GM12878 (cell line): ENCODE measurements at regions not wholly inside any gene's neighbourhood (a gene's known extent, or its start where the extent isn't known, plus 50 kb on each side); places are given as distances from the start of the nearest gene placed in this dataset.

ENCODE experiments used
- ATAC-seq: fragments of 200-7000 bp; cut with Tn5 transposase; 3 replicates; pipeline ENCODE4 v1.9.1; 2020; ENCODE audit warnings: mild to moderate bottlenecking, moderate library complexity
- BruUV-seq: library from RNA; stranded (reverse); fragments of 400-500 nt; replicated peaks from 2 replicates; lab custom pipeline; 2021; lab: Mats Ljungman, UMichigan
- CTCF ChIA-PET: fragments of 300-600 bp; sonication (Branson Sonifier 250); formaldehyde crosslinking; extraction: SDS; loops from one replicate; lab custom pipeline; 2021; ENCODE audit warnings: inconsistent platforms; lab: Yijun Ruan, JAX
- POLR2A ChIA-PET: fragments of 350-600 bp; formaldehyde crosslinking; extraction: SDS; loops from one replicate; lab custom pipeline; 2021; ENCODE audit warnings: inconsistent platforms; lab: Charles Lee
- RAD21 ChIA-PET: fragments of 300-600 bp; sonication (Branson Sonifier 250); formaldehyde crosslinking; loops from one replicate; lab custom pipeline; 2023; ENCODE audit warnings: antibody characterized with exemption; ENCODE audit not compliant: unreplicated experiment; lab: Charles Lee
- SMC1A ChIA-PET: fragments of 300-600 bp; sonication (Branson Sonifier 250); formaldehyde crosslinking; loops from one replicate; lab custom pipeline; 2023; ENCODE audit not compliant: unreplicated experiment, uncharacterized antibody; lab: Charles Lee
- DNase-seq: peaks from one replicate; pipeline ENCODE4 v3.0.0-alpha.2; 2011; ENCODE audit warnings: low read depth, low spot score
- FAIRE-seq: peaks from 3 replicates; lab custom pipeline; 2011; peaks lifted over from hg19 to GRCh38; lab: Jason Lieb, UNC
- H2AFZ ChIP-seq: 2 replicates; pipeline ENCODE4 v1.6.0; 2011; ENCODE audit warnings: low read depth, low read length, control low read depth; ENCODE audit not compliant: control insufficient read depth
- H3K27ac ChIP-seq: 2 replicates; pipeline ENCODE4 v1.5.1; 2011; ENCODE audit warnings: control low read depth; ENCODE audit not compliant: control insufficient read depth, insufficient read depth
- H3K27me3 ChIP-seq, 2 experiments: replicated peaks in 1 of 2; 2 replicates each; pipeline versions ENCODE4 v1.6.0 to v1.6.1; 2011; ENCODE audit warnings: low read length in 1 of 2; ENCODE audit not compliant: control insufficient read depth in 2 of 2, insufficient read depth in 2 of 2
- H3K36me3 ChIP-seq, 2 experiments: 2 replicates each; pipeline ENCODE4 v1.5.1; 2011; ENCODE audit warnings: low read length in 1 of 2; ENCODE audit not compliant: control insufficient read depth in 2 of 2, insufficient read depth in 2 of 2
- H3K4me1 ChIP-seq: 2 replicates; pipeline ENCODE4 v1.6.1; 2011; ENCODE audit warnings: mild to moderate bottlenecking, low read length, moderate library complexity, mixed read lengths; ENCODE audit not compliant: control insufficient read depth, insufficient read depth
- H3K4me2 ChIP-seq: 2 replicates; pipeline ENCODE4 v1.6.0; 2011; ENCODE audit warnings: control low read depth; ENCODE audit not compliant: control insufficient read depth, insufficient read depth
- H3K4me3 ChIP-seq: fragments of 200-600 bp; sonication (generic); 2 replicates; pipeline ENCODE4 v1.5.1; 2016
- H3K79me2 ChIP-seq: 2 replicates; pipeline ENCODE4 v1.6.0; 2011; ENCODE audit warnings: low read length; ENCODE audit not compliant: control insufficient read depth, insufficient read depth
- H3K9ac ChIP-seq: 2 replicates; pipeline ENCODE4 v1.8.0; 2011; ENCODE audit warnings: low read length, control low read depth, mixed read lengths; ENCODE audit not compliant: control insufficient read depth, insufficient read depth
- H3K9me3 ChIP-seq: replicated peaks from 3 replicates; pipeline ENCODE4 v1.5.1; 2011; ENCODE audit warnings: mild to moderate bottlenecking, low read length; ENCODE audit not compliant: control insufficient read depth, insufficient read depth
- H4K20me1 ChIP-seq: 2 replicates; pipeline ENCODE4 v1.6.0; 2011; ENCODE audit not compliant: control insufficient read depth, insufficient read depth
- BCL3 ChIP-seq: IDR thresholded peaks from 2 replicates; pipeline ENCODE4 v1.6.1; 2011; ENCODE audit warnings: borderline replicate concordance, low read depth, mild to moderate bottlenecking, moderate library complexity, low read length; ENCODE audit not compliant: insufficient read depth, poor library complexity, severe bottlenecking
- BCLAF1 ChIP-seq: fragments of 450-650 bp; IDR thresholded peaks from 2 replicates; pipeline ENCODE4 v1.6.1; 2017; ENCODE audit warnings: antibody characterized with exemption, mild to moderate bottlenecking, moderate library complexity
- BHLHE40 ChIP-seq, 2 experiments: fragments of 450-650 bp in 1 of 2; IDR thresholded peaks; 2 replicates each; pipeline ENCODE4 v1.6.1; 2011 to 2017; ENCODE audit warnings: low read depth in 2 of 2, borderline replicate concordance in 1 of 2, improper control_type of control experiment in 1 of 2, low read length in 1 of 2, mild to moderate bottlenecking in 1 of 2
- EP300 ChIP-seq, 2 experiments: fragments of 150-350 bp in 1 of 2; IDR thresholded peaks; 2 replicates each; pipeline ENCODE4 v1.6.1; 2011 to 2012; ENCODE audit warnings: low read depth in 2 of 2, low read length in 2 of 2, borderline replicate concordance in 1 of 2, improper control_type of control experiment in 1 of 2, inconsistent platforms in 1 of 2; ENCODE audit not compliant: control insufficient read depth in 1 of 2
- FOXM1 ChIP-seq: IDR thresholded peaks from 2 replicates; pipeline ENCODE4 v1.6.1; 2012; ENCODE audit warnings: low read depth, mild to moderate bottlenecking, inconsistent platforms, low read length, moderate library complexity
- IKZF2 ChIP-seq, 2 experiments: fragments of 450-650 bp; IDR thresholded peaks; 2 replicates each; pipeline ENCODE4 v1.6.1; 2017; ENCODE audit warnings: mild to moderate bottlenecking in 2 of 2, moderate library complexity in 2 of 2
- JUND ChIP-seq: IDR thresholded peaks from 2 replicates; pipeline ENCODE4 v1.6.1; 2012; ENCODE audit warnings: low read depth, mild to moderate bottlenecking, low read length, improper control_type of control experiment, moderate library complexity
- MEF2B ChIP-seq: fragments of 450-650 bp; IDR thresholded peaks from 2 replicates; pipeline ENCODE4 v1.6.1; 2018; ENCODE audit warnings: mild to moderate bottlenecking, moderate library complexity; ENCODE audit not compliant: partially characterized antibody, poor library complexity, severe bottlenecking
- MTA2 ChIP-seq: fragments of 450-650 bp; IDR thresholded peaks from 2 replicates; pipeline ENCODE4 v1.6.1; 2016; ENCODE audit warnings: low read depth, mild to moderate bottlenecking, moderate library complexity
- MXI1 ChIP-seq: fragments of 150-350 bp; IDR thresholded peaks from 2 replicates; pipeline ENCODE4 v1.6.1; 2011; ENCODE audit warnings: low read depth, mild to moderate bottlenecking, inconsistent platforms, low read length, improper control_type of control experiment
- PAX8 ChIP-seq: fragments of 450-650 bp; IDR thresholded peaks from 2 replicates; pipeline ENCODE4 v1.6.1; 2017; ENCODE audit warnings: mild to moderate bottlenecking, moderate library complexity
- WGBS: methylation state at CpG from one replicate; pipeline ENCODE4 v1.1.6; 2016; ENCODE audit warnings: low lambda C conversion rate; ENCODE audit not compliant: insufficient replicate concordance, insufficient coverage; ENCODE audit errors: missing lambda C conversion rate; 5-methylcytosine and 5-hydroxymethylcytosine counted together
- in situ Hi-C: fragments of 300-500 bp; cut with MboI; formaldehyde crosslinking; loops from 9 replicates; pipeline ENCODE4 v1.14.3; 2018; ENCODE audit warnings: mixed read lengths
- intact Hi-C: fragments of 100-400 bp; cut with micrococcal nuclease; formaldehyde crosslinking; loops from one replicate; pipeline ENCODE4 v1.14.2; 2022; ENCODE audit not compliant: unreplicated experiment
- TF ChIP-seq, protein P1 (sequence below): fragments of 450-650 bp; IDR thresholded peaks from 2 replicates; pipeline ENCODE4 v1.6.1; 2014; ENCODE audit warnings: mild to moderate bottlenecking
- TF ChIP-seq, protein P2 (sequence below): fragments of 450-650 bp; conservative IDR thresholded peaks from 2 replicates; pipeline ENCODE4 v1.6.1; 2017; ENCODE audit warnings: mild to moderate bottlenecking, moderate library complexity
- TF ChIP-seq, protein P3 (sequence below): IDR thresholded peaks from 2 replicates; pipeline ENCODE4 v1.6.1; 2012; ENCODE audit warnings: low read depth, low read length, improper control_type of control experiment

GRCh38 chr4:31021008-31021407, 300.8 kb downstream of the PCDH7 start (continued):
- TF ChIP-seq BCLAF1 (no peak), JUND (no peak), MTA2 (peak; percentile 68), MEF2B (peak; percentile 85)
- TF ChIP-seq, protein P1, sequence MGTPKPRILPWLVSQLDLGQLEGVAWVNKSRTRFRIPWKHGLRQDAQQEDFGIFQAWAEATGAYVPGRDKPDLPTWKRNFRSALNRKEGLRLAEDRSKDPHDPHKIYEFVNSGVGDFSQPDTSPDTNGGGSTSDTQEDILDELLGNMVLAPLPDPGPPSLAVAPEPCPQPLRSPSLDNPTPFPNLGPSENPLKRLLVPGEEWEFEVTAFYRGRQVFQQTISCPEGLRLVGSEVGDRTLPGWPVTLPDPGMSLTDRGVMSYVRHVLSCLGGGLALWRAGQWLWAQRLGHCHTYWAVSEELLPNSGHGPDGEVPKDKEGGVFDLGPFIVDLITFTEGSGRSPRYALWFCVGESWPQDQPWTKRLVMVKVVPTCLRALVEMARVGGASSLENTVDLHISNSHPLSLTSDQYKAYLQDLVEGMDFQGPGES = no peak
- TF ChIP-seq, protein P2, sequence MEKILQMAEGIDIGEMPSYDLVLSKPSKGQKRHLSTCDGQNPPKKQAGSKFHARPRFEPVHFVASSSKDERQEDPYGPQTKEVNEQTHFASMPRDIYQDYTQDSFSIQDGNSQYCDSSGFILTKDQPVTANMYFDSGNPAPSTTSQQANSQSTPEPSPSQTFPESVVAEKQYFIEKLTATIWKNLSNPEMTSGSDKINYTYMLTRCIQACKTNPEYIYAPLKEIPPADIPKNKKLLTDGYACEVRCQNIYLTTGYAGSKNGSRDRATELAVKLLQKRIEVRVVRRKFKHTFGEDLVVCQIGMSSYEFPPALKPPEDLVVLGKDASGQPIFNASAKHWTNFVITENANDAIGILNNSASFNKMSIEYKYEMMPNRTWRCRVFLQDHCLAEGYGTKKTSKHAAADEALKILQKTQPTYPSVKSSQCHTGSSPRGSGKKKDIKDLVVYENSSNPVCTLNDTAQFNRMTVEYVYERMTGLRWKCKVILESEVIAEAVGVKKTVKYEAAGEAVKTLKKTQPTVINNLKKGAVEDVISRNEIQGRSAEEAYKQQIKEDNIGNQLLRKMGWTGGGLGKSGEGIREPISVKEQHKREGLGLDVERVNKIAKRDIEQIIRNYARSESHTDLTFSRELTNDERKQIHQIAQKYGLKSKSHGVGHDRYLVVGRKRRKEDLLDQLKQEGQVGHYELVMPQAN = no peak

DNA sequence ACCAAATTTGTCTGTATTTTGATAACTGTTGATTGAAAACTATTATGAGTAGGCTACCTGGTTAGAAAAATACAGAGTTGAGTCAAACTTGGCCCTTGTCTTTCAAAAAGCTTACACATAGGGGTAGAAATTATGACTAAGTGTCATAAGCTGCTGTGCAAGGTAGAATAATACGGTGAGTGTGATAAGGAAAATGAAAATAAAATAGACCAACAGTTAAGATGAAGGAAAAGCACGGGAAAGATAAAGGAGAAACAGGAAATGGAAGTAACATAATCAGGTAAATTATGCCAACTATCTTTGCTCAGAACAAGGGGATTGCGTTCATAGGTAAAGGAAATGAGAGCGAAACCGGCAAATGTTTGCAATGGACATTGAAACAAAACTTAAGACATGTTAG, 302.5 kb downstream of the PCDH7 start:
- WGBS = 72% methylated on average over 5 of the region's 5 CpGs
- Histone ChIP-seq H3K27ac (no peak overlapping the region), H3K79me2 (no peaks in the 10 kb centered on the region), H3K9me3 (no peaks in the 10 kb centered on the region), H3K4me2 (no peak overlapping the region), H3K4me3 (no peak overlapping the region), H3K27me3 (no peaks in the 10 kb centered on the region), H4K20me1 (no peaks in the 10 kb centered on the region), H3K4me1 (no peaks in the 10 kb centered on the region), H2AFZ (no peak overlapping the region), H3K36me3 (no peaks in the 10 kb centered on the region), H3K9ac (no peak overlapping the region)
- CTCF ChIA-PET = no interaction called here
- DNase-seq (no peak), FAIRE-seq (no peak), ATAC-seq (peak; percentile 59)
- SMC1A ChIA-PET = no interaction called here
- in situ Hi-C loops (no loop called here), intact Hi-C loops (no loop called here)
- BruUV-seq = no TSS peak
- RAD21 ChIA-PET = no interaction called here
- POLR2A ChIA-PET = no interaction called here
- TF ChIP-seq, protein P3, sequence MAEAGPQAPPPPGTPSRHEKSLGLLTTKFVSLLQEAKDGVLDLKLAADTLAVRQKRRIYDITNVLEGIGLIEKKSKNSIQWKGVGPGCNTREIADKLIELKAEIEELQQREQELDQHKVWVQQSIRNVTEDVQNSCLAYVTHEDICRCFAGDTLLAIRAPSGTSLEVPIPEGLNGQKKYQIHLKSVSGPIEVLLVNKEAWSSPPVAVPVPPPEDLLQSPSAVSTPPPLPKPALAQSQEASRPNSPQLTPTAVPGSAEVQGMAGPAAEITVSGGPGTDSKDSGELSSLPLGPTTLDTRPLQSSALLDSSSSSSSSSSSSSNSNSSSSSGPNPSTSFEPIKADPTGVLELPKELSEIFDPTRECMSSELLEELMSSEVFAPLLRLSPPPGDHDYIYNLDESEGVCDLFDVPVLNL = no peak
- 0 out of 4 replicates have a peak, but pooled peaks of 1 of the 2 experiments have one; percentile 14 for TF ChIP-seq EP300 (IDR thresholded peaks at IDR 0.05; ENCODE audit: borderline replicate concordance in 1 of 2, control insufficient read depth in 1 of 2, low read depth in 2 of 2, low read length in 2 of 2)
- no peak for TF ChIP-seq MXI1
- no peak for TF ChIP-seq FOXM1
- 0 out of 2 replicates have a peak, but pooled peaks have one; percentile 15 for TF ChIP-seq MTA2
- no peak for TF ChIP-seq BHLHE40 (IDR thresholded peaks at IDR 0.05; ENCODE audit: borderline replicate concordance in 1 of 2, low read depth in 2 of 2, low read length in 1 of 2)
- no peak for TF ChIP-seq BCL3
- peak in 1 of 2 experiments; percentile 27; a peak in 1 of 4 replicates for TF ChIP-seq IKZF2 (IDR thresholded peaks at IDR 0.05)
- no peak for TF ChIP-seq PAX8
